Left renal pelvis (tissue), 4 donors: ENCODE measurements at regions not wholly inside any gene's neighbourhood (a gene's known extent, or its start where the extent isn't known, plus 50 kb on each side); places are given as distances from the start of the nearest gene placed in this dataset.

ENCODE experiments used
- DNase-seq, 4 donors: peaks; one replicate each; pipeline ENCODE4 v3.0.0-alpha.2; 2013; ENCODE audit warnings: low read depth in 4 of 4, low spot score in 3 of 4

DNA sequence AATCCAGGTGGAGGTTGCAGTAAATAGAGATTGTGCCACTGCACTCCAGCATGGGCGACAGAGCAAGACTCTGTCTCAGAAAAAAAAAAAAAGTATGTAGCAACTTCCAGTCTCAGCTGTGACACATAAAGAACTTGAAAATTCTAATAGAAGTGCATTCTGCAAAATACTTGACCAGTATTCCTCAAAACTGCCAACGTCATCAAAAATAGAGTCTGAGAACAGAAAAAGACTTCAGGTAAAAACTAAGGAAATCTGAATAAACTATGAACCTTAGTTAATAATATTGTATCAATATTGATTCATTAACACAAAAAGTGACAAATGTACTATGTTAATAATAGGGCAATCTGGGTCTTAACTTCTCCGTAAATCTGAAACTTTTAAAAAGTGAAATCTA lies 76.7 kb upstream of the WDR75 start:
- DNase-seq = no peak

DNA sequence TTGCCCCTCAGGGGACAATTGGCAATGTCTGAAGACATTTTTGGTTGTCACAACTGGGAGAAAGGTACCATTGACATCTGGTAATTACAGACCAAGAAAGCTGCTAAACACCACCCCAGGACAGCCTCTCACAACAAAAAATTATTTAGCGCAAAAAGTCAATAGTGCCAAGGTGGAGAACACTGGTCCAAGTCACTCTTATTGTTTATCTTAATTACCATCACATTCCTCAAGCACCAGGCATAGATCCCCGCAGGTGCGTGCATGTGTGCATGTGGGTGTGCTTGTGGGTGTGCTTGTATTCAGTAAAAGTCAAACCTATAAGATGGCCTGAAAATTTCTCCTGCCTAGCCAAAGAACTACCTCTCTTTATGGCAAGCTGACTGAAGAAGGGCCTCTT lies 74.9 kb upstream of the WDR75 start:
- DNase-seq = no peak

DNA sequence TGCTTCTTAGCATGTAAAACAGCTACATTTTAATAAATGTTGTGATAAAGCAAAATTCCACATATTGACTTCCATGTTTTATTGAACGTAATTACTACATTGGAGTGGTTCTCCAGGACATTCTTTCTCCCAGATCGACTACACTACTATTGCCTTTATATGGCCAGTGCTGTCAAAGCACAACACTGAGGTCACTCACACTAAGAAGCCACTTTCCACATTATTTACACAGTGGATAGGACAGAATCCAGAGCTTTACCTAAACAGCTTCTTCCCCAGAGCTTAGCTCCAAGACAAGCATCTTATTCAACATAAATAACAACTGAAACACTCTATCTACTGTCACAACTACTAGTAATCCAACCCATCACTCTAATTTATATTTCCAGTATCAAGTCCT lies 73.9 kb upstream of the WDR75 start:
- DNase-seq = no peak

DNA sequence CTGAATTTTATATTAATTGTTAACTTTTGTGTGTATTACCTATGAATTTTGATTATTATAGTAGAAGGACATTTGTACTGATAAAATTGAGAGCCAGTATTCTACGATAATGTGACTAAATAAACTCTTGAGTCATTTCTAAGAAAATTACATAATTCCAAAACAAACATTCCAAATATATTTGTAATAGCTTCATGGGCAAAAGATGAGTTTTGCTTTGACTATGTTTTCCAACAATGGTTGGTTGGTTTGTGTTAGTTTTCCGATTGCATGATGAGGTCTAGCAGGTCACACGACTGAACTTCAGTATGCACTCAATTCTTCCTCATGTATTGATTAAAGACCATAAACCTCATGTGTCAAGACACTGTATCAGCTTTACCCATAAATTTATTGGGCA lies 71.7 kb upstream of the WDR75 start:
- no peak for DNase-seq

DNA sequence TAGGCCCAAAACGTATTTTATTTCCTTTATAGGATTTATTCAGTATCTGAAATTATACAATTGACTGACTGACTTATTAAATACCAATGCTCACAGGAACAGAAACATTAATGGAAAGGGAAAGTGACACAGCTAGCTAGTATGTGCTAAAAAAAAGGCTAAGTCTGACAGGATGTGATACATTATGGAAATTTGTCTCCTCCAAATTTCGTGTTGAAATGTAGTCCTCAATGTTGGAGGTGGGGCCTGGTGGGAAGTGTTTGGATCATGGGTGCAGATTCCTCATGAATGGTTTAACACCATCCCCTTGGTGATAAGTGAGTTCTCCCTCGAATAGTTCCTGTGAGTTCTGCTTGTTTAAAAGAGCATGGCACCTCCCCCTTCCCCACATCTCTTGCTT lies 70.6 kb upstream of the WDR75 start:
- no peak for DNase-seq

DNA sequence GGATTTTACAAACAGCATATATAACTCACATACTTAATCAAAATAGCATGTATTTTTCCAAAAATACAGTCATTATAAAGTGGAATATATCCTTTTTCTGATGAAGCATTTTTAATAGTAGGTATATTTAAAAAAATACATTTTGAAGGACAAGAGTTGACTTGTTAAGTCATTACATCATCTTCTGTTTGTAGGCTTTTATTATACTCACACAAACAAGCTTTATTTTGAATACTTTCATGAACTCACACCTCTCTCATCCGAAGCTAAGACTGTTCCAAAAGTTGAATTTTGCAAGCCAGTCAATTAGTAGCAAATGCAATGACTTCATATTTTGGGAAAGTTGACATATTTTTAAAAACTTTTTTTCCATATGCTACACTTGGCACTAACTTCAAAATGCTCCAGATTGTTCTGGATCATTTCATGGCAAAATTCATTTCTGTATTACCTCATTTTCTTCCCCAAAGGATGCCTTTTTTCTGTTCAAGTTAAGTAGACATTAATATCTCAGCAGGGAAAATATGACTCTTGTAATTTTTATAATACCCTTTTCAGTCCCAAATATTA lies 68.5 kb upstream of the WDR75 start:
- DNase-seq = no peak

DNA sequence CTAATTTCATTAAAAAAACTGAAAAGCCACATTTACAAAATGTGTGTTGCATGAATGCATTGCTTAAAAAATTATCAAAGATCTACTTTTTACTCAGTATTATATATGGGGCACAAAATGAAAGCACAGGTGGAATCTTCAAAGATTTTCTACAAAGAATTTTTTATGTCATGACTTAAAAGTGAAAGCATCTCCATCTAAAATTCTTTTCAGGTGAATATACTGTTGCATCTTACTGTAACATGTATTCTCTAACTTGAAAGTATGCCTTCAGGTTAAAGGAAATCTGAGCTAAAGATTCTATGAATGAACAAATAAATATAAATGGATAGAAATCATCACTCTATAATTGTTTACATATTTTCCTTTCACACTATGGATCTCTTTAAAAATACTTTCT lies 66.8 kb upstream of the WDR75 start:
- DNase-seq = no peak

DNA sequence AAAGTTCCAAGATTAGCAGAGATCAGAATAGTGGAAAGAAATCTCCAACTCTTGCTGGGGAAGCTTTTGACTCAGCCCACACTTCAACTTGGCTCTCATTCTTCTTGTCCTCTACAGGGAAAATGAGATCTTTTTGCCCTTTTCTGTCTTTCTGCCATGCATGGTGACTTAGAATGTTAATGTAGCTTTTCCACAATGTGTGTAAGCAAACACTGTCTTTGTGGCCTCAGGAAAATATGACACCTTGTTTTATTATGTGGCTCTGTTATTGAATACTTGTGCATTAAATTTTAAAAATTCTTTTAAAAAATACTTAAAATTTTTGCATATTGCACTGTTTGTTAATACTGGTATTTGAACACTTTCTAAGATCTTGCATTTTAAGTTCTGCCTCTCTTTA lies 65.4 kb upstream of the WDR75 start:
- DNase-seq = no peak

DNA sequence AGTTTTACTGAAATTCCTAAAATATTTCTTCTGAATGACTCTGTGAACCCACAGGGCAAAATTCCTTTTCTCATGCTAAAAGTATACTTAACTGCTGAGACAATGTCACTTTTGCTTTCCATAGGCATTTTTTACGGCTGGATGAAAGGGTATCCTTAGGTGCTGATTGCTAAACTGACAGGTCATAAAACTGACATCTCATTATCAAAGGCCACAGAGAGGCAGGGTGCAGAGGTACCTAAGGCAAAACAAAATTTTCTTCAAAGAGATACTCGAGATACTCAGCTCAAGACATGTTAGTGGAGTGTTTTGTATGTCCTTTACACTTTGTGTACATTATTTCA lies 62.0 kb upstream of the WDR75 start:
- no peak for DNase-seq

DNA sequence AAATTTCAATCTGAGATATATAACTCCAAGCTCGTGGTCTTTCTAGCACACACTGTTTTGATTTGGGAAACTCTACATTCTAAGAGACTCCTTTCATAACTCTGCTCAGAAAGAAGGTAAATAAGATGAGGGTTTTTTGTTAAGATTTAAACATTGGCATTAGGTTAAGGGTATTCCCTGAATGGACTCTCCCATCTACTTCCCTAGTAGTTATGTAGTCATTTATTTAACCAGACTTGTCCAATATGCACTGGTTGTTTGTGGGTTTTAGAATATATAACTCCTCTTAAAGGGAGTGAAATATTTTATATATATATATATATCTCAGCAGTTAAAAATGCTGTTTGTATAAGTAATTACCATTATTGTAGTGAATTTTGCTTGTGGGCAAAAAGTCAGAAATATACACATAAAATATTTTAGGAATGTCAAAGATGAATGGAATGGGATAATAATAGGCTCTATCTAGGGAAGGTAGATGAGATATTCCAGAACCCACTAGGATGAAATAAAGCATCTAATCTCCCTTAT lies 61.5 kb upstream of the WDR75 start:
- no peak for DNase-seq

DNA sequence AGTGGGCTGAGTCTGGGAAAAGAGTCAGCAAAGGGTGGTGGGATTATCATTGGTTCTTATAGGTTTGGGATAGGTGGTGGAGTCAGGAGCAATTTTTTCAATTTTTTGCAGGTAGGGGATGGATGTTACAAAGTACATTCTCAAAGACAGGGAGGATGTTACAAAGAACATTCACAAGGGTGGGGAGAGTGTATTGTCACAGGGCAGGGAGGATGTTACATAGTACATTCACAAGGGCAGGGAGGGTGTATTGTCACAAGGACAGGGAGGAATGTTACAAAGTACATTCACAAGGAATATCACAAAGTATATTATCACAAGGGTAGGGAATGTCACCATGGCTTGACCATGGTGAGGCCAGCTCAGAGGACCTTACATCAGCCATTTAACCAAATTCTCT lies 58.6 kb upstream of the WDR75 start:
- no peak for DNase-seq

DNA sequence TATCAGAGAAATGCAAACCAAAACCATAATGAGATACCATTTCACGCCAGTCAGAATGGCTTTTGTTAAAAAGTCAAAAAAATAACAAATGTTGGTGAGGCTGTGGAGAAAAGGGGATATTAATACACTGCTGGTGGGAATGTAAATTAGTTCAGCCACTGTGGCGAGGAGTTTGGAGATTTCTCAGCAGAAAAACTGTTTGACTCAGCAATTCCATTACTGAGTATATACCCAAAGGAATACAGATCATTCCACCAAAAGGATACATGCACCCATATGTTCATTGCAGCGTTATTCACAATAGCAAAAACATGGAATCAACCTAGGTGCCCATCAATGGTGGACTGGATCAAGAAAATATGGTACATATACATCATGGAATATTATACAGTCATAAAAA lies 54.5 kb upstream of the WDR75 start:
- DNase-seq = no peak

DNA sequence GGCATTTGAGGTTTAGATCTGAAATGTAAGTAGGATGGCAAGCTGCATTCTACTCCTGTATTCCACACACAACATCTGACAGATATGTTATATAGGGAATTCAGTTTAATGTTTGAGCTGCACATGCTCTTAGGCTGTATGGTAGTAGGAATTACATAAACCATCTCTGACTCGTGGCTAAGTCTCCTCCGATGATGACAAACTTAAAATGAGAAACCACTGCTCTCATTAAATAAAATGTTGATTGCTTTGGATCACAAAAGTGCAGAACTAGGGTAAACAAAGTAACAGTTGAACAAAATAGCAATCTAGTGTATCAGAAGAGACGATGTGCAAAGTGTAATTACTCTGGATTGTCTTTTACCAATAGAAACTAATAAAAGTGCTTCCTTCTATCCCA lies 50.1 kb upstream of the WDR75 start:
- DNase-seq = no peak
